ENCODE measurements at regions not wholly inside any gene's neighbourhood (a gene's known extent, or its start where the extent isn't known, plus 50 kb on each side); places are given as distances from the start of the nearest gene placed in this dataset.
"Not testable (repeated sequence)": the region's sequence is repeated elsewhere in the genome, so short reads cannot be mapped to it uniquely, and the experiment has no call there.

GRCh38 chr13:58329746-58330145 lies 698.2 kb downstream of the PCDH17 start:
- H3K27me3 ChIP-seq (ENCODE audit: control insufficient read depth in 1 of 2, insufficient read depth in 2 of 2, low read length in 2 of 2) = no peaks in the 10 kb centered on the region
- 73 to 78% methylated on average over 5 of the region's 5 CpGs for WGBS, 2 donors
- H3K4me3 ChIP-seq (ENCODE audit: low read depth in 1 of 2, low read length in 2 of 2) = no peak overlapping the region
- H3K27ac ChIP-seq (ENCODE audit: low read depth in 2 of 2, low read length in 1 of 2) = no peak overlapping the region
- H3K36me3 ChIP-seq (ENCODE audit: control insufficient read depth in 2 of 2, insufficient read depth in 2 of 2, low read length in 1 of 2) = no peaks in the 10 kb centered on the region
- no peaks in the 10 kb centered on the region for H3K4me1 ChIP-seq (ENCODE audit: control insufficient read depth in 2 of 2, insufficient read depth in 2 of 2, low read length in 1 of 2)
- H3K9me3 ChIP-seq (ENCODE audit: control insufficient read depth in 2 of 2, insufficient read depth in 1 of 2, low read depth in 1 of 2, low read length in 1 of 2) = no peaks in the 10 kb centered on the region

- H3K9me3 ChIP-seq (ENCODE audit: control insufficient read depth in 2 of 2, insufficient read depth in 1 of 2, low read depth in 1 of 2, low read length in 1 of 2) = no peaks in the 10 kb centered on the region
- no peaks in the 10 kb centered on the region for H3K27me3 ChIP-seq (ENCODE audit: control insufficient read depth in 1 of 2, insufficient read depth in 2 of 2, low read length in 2 of 2)
- H3K4me3 ChIP-seq (ENCODE audit: low read depth in 1 of 2, low read length in 2 of 2) = no peak overlapping the region
- H3K4me1 ChIP-seq (ENCODE audit: control insufficient read depth in 2 of 2, insufficient read depth in 2 of 2, low read length in 1 of 2) = no peaks in the 10 kb centered on the region
- H3K27ac ChIP-seq (ENCODE audit: low read depth in 2 of 2, low read length in 1 of 2) = no peak overlapping the region
- H3K36me3 ChIP-seq (ENCODE audit: control insufficient read depth in 2 of 2, insufficient read depth in 2 of 2, low read length in 1 of 2) = no peaks in the 10 kb centered on the region
Observed at GRCh38 chr13:58340895-58341294, 709.4 kb downstream of the PCDH17 start.

- 67 to 69% methylated on average over 1 of the region's 1 CpG for WGBS, 2 donors
- Histone ChIP-seq H3K27ac (ENCODE audit: low read depth in 2 of 2, low read length in 1 of 2) (no peak overlapping the region), H3K27me3 (ENCODE audit: control insufficient read depth in 1 of 2, insufficient read depth in 2 of 2, low read length in 2 of 2) (no peaks in the 10 kb centered on the region), H3K4me3 (ENCODE audit: low read depth in 1 of 2, low read length in 2 of 2) (no peak overlapping the region), H3K9me3 (ENCODE audit: control insufficient read depth in 2 of 2, insufficient read depth in 1 of 2, low read depth in 1 of 2, low read length in 1 of 2) (no peaks in the 10 kb centered on the region), H3K4me1 (ENCODE audit: control insufficient read depth in 2 of 2, insufficient read depth in 2 of 2, low read length in 1 of 2) (no peaks in the 10 kb centered on the region), H3K36me3 (ENCODE audit: control insufficient read depth in 2 of 2, insufficient read depth in 2 of 2, low read length in 1 of 2) (no peaks in the 10 kb centered on the region)
Observed at GRCh38 chr13:58341318-58341717, 709.8 kb downstream of the PCDH17 start.

- Histone ChIP-seq H3K27ac (ENCODE audit: low read depth in 2 of 2, low read length in 1 of 2) (no peak overlapping the region), H3K27me3 (ENCODE audit: control insufficient read depth in 1 of 2, insufficient read depth in 2 of 2, low read length in 2 of 2) (no peaks in the 10 kb centered on the region)
- WGBS, 2 donors = 53 to 60% methylated on average over 3 of the region's 3 CpGs
Observed at GRCh38 chr13:58343076-58343475, 711.5 kb downstream of the PCDH17 start.

GRCh38 chr13:58352100-58352499 lies 720.6 kb downstream of the PCDH17 start:
- H3K36me3 ChIP-seq (ENCODE audit: control insufficient read depth in 2 of 2, insufficient read depth in 2 of 2, low read length in 1 of 2); H3K9me3 ChIP-seq (ENCODE audit: control insufficient read depth in 2 of 2, insufficient read depth in 1 of 2, low read depth in 1 of 2, low read length in 1 of 2); H3K4me3 ChIP-seq (ENCODE audit: low read depth in 1 of 2, low read length in 2 of 2); H3K27ac ChIP-seq (ENCODE audit: low read depth in 2 of 2, low read length in 1 of 2); H3K27me3 ChIP-seq (ENCODE audit: control insufficient read depth in 1 of 2, insufficient read depth in 2 of 2, low read length in 2 of 2); H3K4me1 ChIP-seq (ENCODE audit: control insufficient read depth in 2 of 2, insufficient read depth in 2 of 2, low read length in 1 of 2): not testable (repeated sequence)
- 80 to 90% methylated on average over 9 of the region's 9 CpGs for WGBS, 2 donors

More at GRCh38 chr13:58343076-58343475, 711.5 kb downstream of the PCDH17 start:
- H3K4me1 ChIP-seq (ENCODE audit: control insufficient read depth in 2 of 2, insufficient read depth in 2 of 2, low read length in 1 of 2) = no peaks in the 10 kb centered on the region
- no peaks in the 10 kb centered on the region for H3K9me3 ChIP-seq (ENCODE audit: control insufficient read depth in 2 of 2, insufficient read depth in 1 of 2, low read depth in 1 of 2, low read length in 1 of 2)
- no peaks in the 10 kb centered on the region for H3K36me3 ChIP-seq (ENCODE audit: control insufficient read depth in 2 of 2, insufficient read depth in 2 of 2, low read length in 1 of 2)
- H3K4me3 ChIP-seq (ENCODE audit: low read depth in 1 of 2, low read length in 2 of 2) = no peak overlapping the region

- no peak overlapping the region for H3K4me3 ChIP-seq (ENCODE audit: low read depth in 1 of 2, low read length in 2 of 2)
- H3K9me3 ChIP-seq (ENCODE audit: control insufficient read depth in 2 of 2, insufficient read depth in 1 of 2, low read depth in 1 of 2, low read length in 1 of 2) = peaks cover 0 to 5% of the 10 kb centered on the region in 2 donors
- no peaks in the 10 kb centered on the region for H3K36me3 ChIP-seq (ENCODE audit: control insufficient read depth in 2 of 2, insufficient read depth in 2 of 2, low read length in 1 of 2)
- H3K4me1 ChIP-seq (ENCODE audit: control insufficient read depth in 2 of 2, insufficient read depth in 2 of 2, low read length in 1 of 2) = no peaks in the 10 kb centered on the region
- H3K27me3 ChIP-seq (ENCODE audit: control insufficient read depth in 1 of 2, insufficient read depth in 2 of 2, low read length in 2 of 2) = no peaks in the 10 kb centered on the region
- no peak overlapping the region for H3K27ac ChIP-seq (ENCODE audit: low read depth in 2 of 2, low read length in 1 of 2)
- 82 to 85% methylated on average over 5 of the region's 5 CpGs for WGBS, 2 donors
Observed at GRCh38 chr13:58369936-58370335, 738.4 kb downstream of the PCDH17 start.

- Histone ChIP-seq H3K4me3 (ENCODE audit: low read depth in 1 of 2, low read length in 2 of 2) (no peak overlapping the region), H3K27me3 (ENCODE audit: control insufficient read depth in 1 of 2, insufficient read depth in 2 of 2, low read length in 2 of 2) (no peaks in the 10 kb centered on the region), H3K27ac (ENCODE audit: low read depth in 2 of 2, low read length in 1 of 2) (no peak overlapping the region), H3K9me3 (ENCODE audit: control insufficient read depth in 2 of 2, insufficient read depth in 1 of 2, low read depth in 1 of 2, low read length in 1 of 2) (peaks cover 0 to under 1% of the 10 kb centered on the region in 2 donors), H3K36me3 (ENCODE audit: control insufficient read depth in 2 of 2, insufficient read depth in 2 of 2, low read length in 1 of 2) (no peaks in the 10 kb centered on the region), H3K4me1 (ENCODE audit: control insufficient read depth in 2 of 2, insufficient read depth in 2 of 2, low read length in 1 of 2) (no peaks in the 10 kb centered on the region)
- 71 to 80% methylated on average over 1 of the region's 1 CpG for WGBS, 2 donors
Observed at GRCh38 chr13:58376349-58376748, 744.8 kb downstream of the PCDH17 start.

- Histone ChIP-seq H3K9me3 (ENCODE audit: control insufficient read depth in 2 of 2, insufficient read depth in 1 of 2, low read depth in 1 of 2, low read length in 1 of 2) (no peaks in the 10 kb centered on the region), H3K36me3 (ENCODE audit: control insufficient read depth in 2 of 2, insufficient read depth in 2 of 2, low read length in 1 of 2) (no peaks in the 10 kb centered on the region), H3K4me3 (ENCODE audit: low read depth in 1 of 2, low read length in 2 of 2) (no peak overlapping the region), H3K4me1 (ENCODE audit: control insufficient read depth in 2 of 2, insufficient read depth in 2 of 2, low read length in 1 of 2) (no peaks in the 10 kb centered on the region), H3K27ac (ENCODE audit: low read depth in 2 of 2, low read length in 1 of 2) (no peak overlapping the region), H3K27me3 (ENCODE audit: control insufficient read depth in 1 of 2, insufficient read depth in 2 of 2, low read length in 2 of 2) (no peaks in the 10 kb centered on the region)
- 74 to 79% methylated on average over 5 of the region's 5 CpGs for WGBS, 2 donors
Observed at GRCh38 chr13:58376775-58377174, 745.2 kb downstream of the PCDH17 start.

- 42 to 45% methylated on average over 1 of the region's 1 CpG for WGBS, 2 donors
- Histone ChIP-seq H3K27me3 (ENCODE audit: control insufficient read depth in 1 of 2, insufficient read depth in 2 of 2, low read length in 2 of 2) (no peaks in the 10 kb centered on the region), H3K36me3 (ENCODE audit: control insufficient read depth in 2 of 2, insufficient read depth in 2 of 2, low read length in 1 of 2) (no peaks in the 10 kb centered on the region), H3K4me3 (ENCODE audit: low read depth in 1 of 2, low read length in 2 of 2) (no peak overlapping the region), H3K27ac (ENCODE audit: low read depth in 2 of 2, low read length in 1 of 2) (no peak overlapping the region), H3K9me3 (ENCODE audit: control insufficient read depth in 2 of 2, insufficient read depth in 1 of 2, low read depth in 1 of 2, low read length in 1 of 2) (no peaks in the 10 kb centered on the region), H3K4me1 (ENCODE audit: control insufficient read depth in 2 of 2, insufficient read depth in 2 of 2, low read length in 1 of 2) (no peaks in the 10 kb centered on the region)
Observed at GRCh38 chr13:58379221-58379620, 747.7 kb downstream of the PCDH17 start.

GRCh38 chr13:58385336-58385735 lies 753.8 kb downstream of the PCDH17 start:
- H3K36me3 ChIP-seq (ENCODE audit: control insufficient read depth in 2 of 2, insufficient read depth in 2 of 2, low read length in 1 of 2); H3K27ac ChIP-seq (ENCODE audit: low read depth in 2 of 2, low read length in 1 of 2); H3K9me3 ChIP-seq (ENCODE audit: control insufficient read depth in 2 of 2, insufficient read depth in 1 of 2, low read depth in 1 of 2, low read length in 1 of 2); H3K27me3 ChIP-seq (ENCODE audit: control insufficient read depth in 1 of 2, insufficient read depth in 2 of 2, low read length in 2 of 2); H3K4me3 ChIP-seq (ENCODE audit: low read depth in 1 of 2, low read length in 2 of 2); H3K4me1 ChIP-seq (ENCODE audit: control insufficient read depth in 2 of 2, insufficient read depth in 2 of 2, low read length in 1 of 2): not testable (repeated sequence)
- WGBS, 2 donors = 89 to 93% methylated on average over 18 of the region's 18 CpGs

Data from esophagus (tissue), 2 donors.